Omental fat pad (tissue), 3 donors: ENCODE measurements at regions not wholly inside any gene's neighbourhood (a gene's known extent, or its start where the extent isn't known, plus 50 kb on each side); places are given as distances from the start of the nearest gene placed in this dataset.

ENCODE experiments used
- ATAC-seq: fragments of 150-250 bp; one replicate; pipeline ENCODE4 v1.9.1; 2016; ENCODE audit warnings: mild to moderate bottlenecking, moderate library complexity; ENCODE audit not compliant: low FRiP score
- DNase-seq: peaks from one replicate; pipeline ENCODE4 v3.0.0-alpha.2; 2019; ENCODE audit warnings: low spot score
- TF ChIP-seq, protein P1 (sequence below), 3 donors: fragments of 450-650 bp; IDR thresholded peaks; one replicate each; pipeline ENCODE4 v1.5.1; 2016 to 2017; ENCODE audit warnings: antibody characterized with exemption in 3 of 3, mild to moderate bottlenecking in 3 of 3, moderate library complexity in 2 of 3

GRCh38 chr7:54252256-54253035, 289.7 kb upstream of the VSTM2A start:
- TF ChIP-seq, protein P1, sequence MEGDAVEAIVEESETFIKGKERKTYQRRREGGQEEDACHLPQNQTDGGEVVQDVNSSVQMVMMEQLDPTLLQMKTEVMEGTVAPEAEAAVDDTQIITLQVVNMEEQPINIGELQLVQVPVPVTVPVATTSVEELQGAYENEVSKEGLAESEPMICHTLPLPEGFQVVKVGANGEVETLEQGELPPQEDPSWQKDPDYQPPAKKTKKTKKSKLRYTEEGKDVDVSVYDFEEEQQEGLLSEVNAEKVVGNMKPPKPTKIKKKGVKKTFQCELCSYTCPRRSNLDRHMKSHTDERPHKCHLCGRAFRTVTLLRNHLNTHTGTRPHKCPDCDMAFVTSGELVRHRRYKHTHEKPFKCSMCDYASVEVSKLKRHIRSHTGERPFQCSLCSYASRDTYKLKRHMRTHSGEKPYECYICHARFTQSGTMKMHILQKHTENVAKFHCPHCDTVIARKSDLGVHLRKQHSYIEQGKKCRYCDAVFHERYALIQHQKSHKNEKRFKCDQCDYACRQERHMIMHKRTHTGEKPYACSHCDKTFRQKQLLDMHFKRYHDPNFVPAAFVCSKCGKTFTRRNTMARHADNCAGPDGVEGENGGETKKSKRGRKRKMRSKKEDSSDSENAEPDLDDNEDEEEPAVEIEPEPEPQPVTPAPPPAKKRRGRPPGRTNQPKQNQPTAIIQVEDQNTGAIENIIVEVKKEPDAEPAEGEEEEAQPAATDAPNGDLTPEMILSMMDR (IDR thresholded peaks at IDR 0.05): no peak
- DNase-seq (no peak), ATAC-seq (no peak)

DNA sequence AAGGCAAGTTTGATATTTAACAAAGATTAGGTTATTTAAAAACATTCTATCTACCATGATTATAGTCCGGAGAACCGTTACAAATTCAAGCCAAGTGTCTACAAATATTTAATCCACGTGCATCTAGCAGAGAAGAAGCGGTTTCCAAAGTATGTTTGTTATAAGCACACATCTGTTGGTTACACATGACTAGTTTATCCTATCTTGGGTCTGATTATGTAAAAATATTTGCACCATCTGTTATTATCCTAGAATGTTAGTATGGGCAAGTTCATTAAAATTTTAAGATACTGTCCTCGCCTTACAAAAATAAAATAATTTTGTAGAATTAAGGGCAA, 289.2 kb upstream of the VSTM2A start:
- DNase-seq (no peak), ATAC-seq (no peak)
- TF ChIP-seq, protein P1 (IDR thresholded peaks at IDR 0.05): no peak

- ATAC-seq (no peak), DNase-seq (no peak)
- TF ChIP-seq, protein P1 (IDR thresholded peaks at IDR 0.05): no peak
Measured at GRCh38 chr7:54255242-54255641, 286.9 kb upstream of the VSTM2A start.

GRCh38 chr7:54259185-54259584, 283.0 kb upstream of the VSTM2A start:
- DNase-seq: no peak
- TF ChIP-seq, protein P1 (IDR thresholded peaks at IDR 0.05): no peak
- ATAC-seq: no peak

- no peak for DNase-seq
- TF ChIP-seq, protein P1 (IDR thresholded peaks at IDR 0.05): no peak
- peak; percentile 95 for ATAC-seq
Measured at GRCh38 chr7:54260941-54261371, 281.2 kb upstream of the VSTM2A start.

- TF ChIP-seq, protein P1 (IDR thresholded peaks at IDR 0.05): no peak
- DNase-seq: no peak
- ATAC-seq: no peak
Measured at GRCh38 chr7:54278847-54279246, 263.3 kb upstream of the VSTM2A start.
